OCI-LY1 (cell line): ENCODE measurements at regions not wholly inside any gene's neighbourhood (a gene's known extent, or its start where the extent isn't known, plus 50 kb on each side); places are given as distances from the start of the nearest gene placed in this dataset.

ENCODE experiments used
- H2AFZ ChIP-seq: fragments of 200-600 bp; sonication (generic), shearing (Covaris generic); 2 replicates; pipeline ENCODE4 v1.6.0; 2014; ENCODE audit warnings: antibody characterized with exemption, mild to moderate bottlenecking, low read length
- H3F3A ChIP-seq: fragments of 200-600 bp; sonication (generic), shearing (Covaris generic); 2 replicates; pipeline ENCODE4 v1.6.0; 2014; ENCODE audit warnings: mild to moderate bottlenecking, antibody characterized with exemption, low read length, moderate library complexity; ENCODE audit not compliant: insufficient read depth
- H3K27ac ChIP-seq: fragments of 200-600 bp; sonication (generic); 2 replicates; pipeline ENCODE4 v1.5.1; 2014; ENCODE audit warnings: low read length, mixed run types, mild to moderate bottlenecking, low read depth; ENCODE audit not compliant: poor library complexity, severe bottlenecking
- H3K27me3 ChIP-seq: fragments of 200-600 bp; sonication (generic); 2 replicates; pipeline ENCODE4 v1.6.0; 2014; ENCODE audit warnings: antibody characterized with exemption, mild to moderate bottlenecking, low read length, moderate library complexity; ENCODE audit not compliant: insufficient read depth
- H3K36me3 ChIP-seq: fragments of 200-600 bp; sonication (generic); 2 replicates; pipeline ENCODE4 v1.6.1; 2014; ENCODE audit warnings: mild to moderate bottlenecking, antibody characterized with exemption, low read length, moderate library complexity, mixed read lengths; ENCODE audit not compliant: insufficient read depth
- H3K4me1 ChIP-seq: fragments of 200-600 bp; sonication (generic); 2 replicates; pipeline ENCODE4 v1.5.1; 2014; ENCODE audit warnings: mild to moderate bottlenecking, low read length, moderate library complexity; ENCODE audit not compliant: insufficient read depth, severe bottlenecking
- H3K4me2 ChIP-seq: fragments of 200-600 bp; sonication (generic), shearing (Covaris generic); 2 replicates; pipeline ENCODE4 v1.6.1; 2014; ENCODE audit warnings: low read length
- H3K4me3 ChIP-seq: fragments of 200-600 bp; sonication (generic); 2 replicates; pipeline ENCODE4 v1.5.1; 2014; ENCODE audit warnings: low read length, low read depth, mild to moderate bottlenecking, mixed read lengths; ENCODE audit not compliant: poor library complexity, severe bottlenecking
- H3K79me2 ChIP-seq: fragments of 200-600 bp; shearing (Covaris generic); 2 replicates; pipeline ENCODE4 v1.6.1; 2016; ENCODE audit warnings: mixed run types, low read length, mixed read lengths; ENCODE audit not compliant: insufficient read depth
- H3K9ac ChIP-seq: fragments of 200-600 bp; sonication (generic), shearing (Covaris generic); 2 replicates; pipeline ENCODE4 v1.6.1; 2014; ENCODE audit warnings: mild to moderate bottlenecking, low read length, mixed read lengths
- H3K9me2 ChIP-seq: fragments of 200-600 bp; sonication (generic), shearing (Covaris generic); 2 replicates; pipeline ENCODE4 v1.6.1; 2014; ENCODE audit warnings: low read depth, mild to moderate bottlenecking, low read length, mixed read lengths
- H3K9me3 ChIP-seq: fragments of 200-600 bp; shearing (Covaris generic); 2 replicates; pipeline ENCODE4 v1.6.1; 2014; ENCODE audit warnings: low read length, mixed read lengths
- H4K20me1 ChIP-seq: fragments of 200-600 bp; sonication (generic), shearing (Covaris generic); 2 replicates; pipeline ENCODE4 v1.6.0; 2016; ENCODE audit warnings: mild to moderate bottlenecking, low read length; ENCODE audit not compliant: insufficient read depth
- CTCF ChIP-seq: fragments of 200-600 bp; sonication (generic), shearing (Covaris generic); IDR thresholded peaks from 2 replicates; pipeline ENCODE4 v1.5.1; 2017; ENCODE audit warnings: mild to moderate bottlenecking, antibody characterized with exemption, low read length, moderate library complexity, mixed read lengths
- EZH2 ChIP-seq: fragments of 200-600 bp; sonication (generic), shearing (Covaris generic); IDR thresholded peaks from 2 replicates; pipeline ENCODE4 v1.8.0; 2017; ENCODE audit warnings: borderline replicate concordance, mixed run types, mild to moderate bottlenecking, antibody characterized with exemption, low read length, moderate library complexity, mixed read lengths

GRCh38 chr12:19688532-19688931 lies 249.2 kb downstream of the AEBP2 start:
- Histone ChIP-seq H3K36me3 (no peaks in the 10 kb centered on the region), H3K9me3 (no peaks in the 10 kb centered on the region), H4K20me1 (no peaks in the 10 kb centered on the region), H3K4me2 (no peak overlapping the region), H3K4me1 (no peaks in the 10 kb centered on the region), H3K27ac (no peak overlapping the region), H3K9me2 (no peaks in the 10 kb centered on the region), H3K9ac (no peak overlapping the region), H3F3A (no peaks in the 10 kb centered on the region), H3K4me3 (no peak overlapping the region), H3K27me3 (no peaks in the 10 kb centered on the region), H2AFZ (no peak overlapping the region), H3K79me2 (no peaks in the 10 kb centered on the region)
- TF ChIP-seq EZH2 (no peak), CTCF (no peak)

- Histone ChIP-seq H3K79me2 (no peaks in the 10 kb centered on the region), H2AFZ (no peak overlapping the region), H3K27me3 (no peaks in the 10 kb centered on the region), H4K20me1 (no peaks in the 10 kb centered on the region), H3K4me3 (no peak overlapping the region), H3K36me3 (no peaks in the 10 kb centered on the region), H3K4me2 (no peak overlapping the region), H3K27ac (no peak overlapping the region), H3F3A (no peaks in the 10 kb centered on the region), H3K9me3 (no peaks in the 10 kb centered on the region), H3K9me2 (no peaks in the 10 kb centered on the region), H3K9ac (no peak overlapping the region), H3K4me1 (no peaks in the 10 kb centered on the region)
- no peak for TF ChIP-seq EZH2
- no peak for TF ChIP-seq CTCF
Observed at GRCh38 chr12:19689226-19689625, 249.9 kb downstream of the AEBP2 start.

- Histone ChIP-seq H3F3A (no peaks in the 10 kb centered on the region), H3K4me1 (no peaks in the 10 kb centered on the region), H3K9me2 (no peaks in the 10 kb centered on the region), H3K27me3 (no peaks in the 10 kb centered on the region), H4K20me1 (no peaks in the 10 kb centered on the region), H3K27ac (no peak overlapping the region), H3K79me2 (no peaks in the 10 kb centered on the region), H3K4me3 (no peak overlapping the region), H3K9me3 (no peaks in the 10 kb centered on the region), H2AFZ (no peak overlapping the region), H3K9ac (no peak overlapping the region), H3K36me3 (no peaks in the 10 kb centered on the region), H3K4me2 (no peak overlapping the region)
- TF ChIP-seq CTCF (no peak), EZH2 (no peak)
Observed at GRCh38 chr12:19689801-19690472, 250.6 kb downstream of the AEBP2 start.
